ENCODE measurements at regions not wholly inside any gene's neighbourhood (a gene's known extent, or its start where the extent isn't known, plus 50 kb on each side); places are given as distances from the start of the nearest gene placed in this dataset.
A peak's percentile ranks its signal among the peaks of the same experiment; 100 is the strongest.

DNA sequence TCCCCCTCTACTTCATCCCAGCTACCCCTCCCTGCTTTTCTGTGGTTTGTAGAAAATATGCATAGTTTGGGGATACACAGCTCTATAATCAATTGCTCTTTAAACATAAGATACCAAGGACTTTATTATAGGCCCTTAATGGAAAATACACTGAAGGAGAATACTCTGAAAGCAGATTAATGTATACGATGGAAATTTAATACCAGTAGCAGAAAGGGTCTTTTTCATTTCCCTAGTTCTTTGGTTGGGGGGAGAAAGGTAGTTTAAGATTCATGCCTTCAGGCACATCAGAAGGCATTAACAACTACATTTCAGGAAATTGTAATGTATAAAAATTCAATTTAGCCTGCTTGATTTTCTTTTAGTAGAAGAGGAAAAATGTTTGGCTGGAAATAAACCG is 452.9 kb upstream of the ZNF608 start:
- ATAC-seq (ENCODE audit: insufficient read depth, low FRiP score), result no peak
- Histone ChIP-seq H3K9me3 (ENCODE audit: control insufficient read depth in 4 of 4, insufficient read depth in 3 of 4, low read length in 3 of 4) (no peaks in the 10 kb centered on the region), H3K27me3 (ENCODE audit: control insufficient read depth in 3 of 3, insufficient read depth in 3 of 3, low read length in 2 of 3) (no peaks in the 10 kb centered on the region), H3K36me3 (ENCODE audit: control insufficient read depth in 4 of 4, insufficient read depth in 4 of 4, low read length in 4 of 4) (no peaks in the 10 kb centered on the region), H3K9ac (ENCODE audit: insufficient read depth in 1 of 2, low read length in 2 of 2) (no peak overlapping the region), H3K4me1 (ENCODE audit: control insufficient read depth in 5 of 5, insufficient read depth in 5 of 5, low read length in 5 of 5) (peaks cover 0 to 51% (median 4%) of the 10 kb centered on the region in 5 donors), H3K27ac (ENCODE audit: low read depth in 1 of 2, low read length in 1 of 2) (no peak overlapping the region), H3K4me3 (no peak overlapping the region)
- no peak for DNase-seq
- TF ChIP-seq, protein P1, sequence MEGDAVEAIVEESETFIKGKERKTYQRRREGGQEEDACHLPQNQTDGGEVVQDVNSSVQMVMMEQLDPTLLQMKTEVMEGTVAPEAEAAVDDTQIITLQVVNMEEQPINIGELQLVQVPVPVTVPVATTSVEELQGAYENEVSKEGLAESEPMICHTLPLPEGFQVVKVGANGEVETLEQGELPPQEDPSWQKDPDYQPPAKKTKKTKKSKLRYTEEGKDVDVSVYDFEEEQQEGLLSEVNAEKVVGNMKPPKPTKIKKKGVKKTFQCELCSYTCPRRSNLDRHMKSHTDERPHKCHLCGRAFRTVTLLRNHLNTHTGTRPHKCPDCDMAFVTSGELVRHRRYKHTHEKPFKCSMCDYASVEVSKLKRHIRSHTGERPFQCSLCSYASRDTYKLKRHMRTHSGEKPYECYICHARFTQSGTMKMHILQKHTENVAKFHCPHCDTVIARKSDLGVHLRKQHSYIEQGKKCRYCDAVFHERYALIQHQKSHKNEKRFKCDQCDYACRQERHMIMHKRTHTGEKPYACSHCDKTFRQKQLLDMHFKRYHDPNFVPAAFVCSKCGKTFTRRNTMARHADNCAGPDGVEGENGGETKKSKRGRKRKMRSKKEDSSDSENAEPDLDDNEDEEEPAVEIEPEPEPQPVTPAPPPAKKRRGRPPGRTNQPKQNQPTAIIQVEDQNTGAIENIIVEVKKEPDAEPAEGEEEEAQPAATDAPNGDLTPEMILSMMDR (IDR thresholded peaks at IDR 0.05; ENCODE audit: control extremely low read depth, extremely low read depth), result no peak
- WGBS, 2 donors, result 85 to 87% methylated on average over 2 of the region's 2 CpGs

- peak overlapping the region in 1 of 2 donors; percentile 46 for H3K9ac ChIP-seq (ENCODE audit: insufficient read depth in 1 of 2, low read length in 2 of 2)
- DNase-seq (peak; percentile 31 to 66 (median 55)), ATAC-seq (ENCODE audit: insufficient read depth, low FRiP score) (no peak)
- no peaks in the 10 kb centered on the region for H3K36me3 ChIP-seq (ENCODE audit: control insufficient read depth in 4 of 4, insufficient read depth in 4 of 4, low read length in 4 of 4)
- H3K4me1 ChIP-seq (ENCODE audit: control insufficient read depth in 5 of 5, insufficient read depth in 5 of 5, low read length in 5 of 5), result peaks cover 0 to 51% (median 4%) of the 10 kb centered on the region in 5 donors
- TF ChIP-seq, protein P1 (IDR thresholded peaks at IDR 0.05; ENCODE audit: control extremely low read depth, extremely low read depth), result no peak
- no peak overlapping the region for H3K4me3 ChIP-seq
- H3K27me3 ChIP-seq (ENCODE audit: control insufficient read depth in 3 of 3, insufficient read depth in 3 of 3, low read length in 2 of 3), result no peaks in the 10 kb centered on the region
- H3K27ac ChIP-seq (ENCODE audit: low read depth in 1 of 2, low read length in 1 of 2), result no peak overlapping the region
- no peaks in the 10 kb centered on the region for H3K9me3 ChIP-seq (ENCODE audit: control insufficient read depth in 4 of 4, insufficient read depth in 3 of 4, low read length in 3 of 4)
- 33 to 36% methylated on average over 17 of the region's 17 CpGs for WGBS, 2 donors
Measured at GRCh38 chr5:125199968-125200865, 453.8 kb upstream of the ZNF608 start.

GRCh38 chr5:125200866-125201373 is 454.5 kb upstream of the ZNF608 start:
- H3K4me3 ChIP-seq, result no peak overlapping the region
- peak overlapping the region in 1 of 2 donors; percentile 46 for H3K9ac ChIP-seq (ENCODE audit: insufficient read depth in 1 of 2, low read length in 2 of 2)
- peaks cover 0 to 51% (median 4%) of the 10 kb centered on the region in 5 donors for H3K4me1 ChIP-seq (ENCODE audit: control insufficient read depth in 5 of 5, insufficient read depth in 5 of 5, low read length in 5 of 5)
- H3K27me3 ChIP-seq (ENCODE audit: control insufficient read depth in 3 of 3, insufficient read depth in 3 of 3, low read length in 2 of 3), result no peaks in the 10 kb centered on the region
- TF ChIP-seq, protein P1 (IDR thresholded peaks at IDR 0.05; ENCODE audit: control extremely low read depth, extremely low read depth), result no peak
- 69 to 70% methylated on average over 5 of the region's 5 CpGs for WGBS, 2 donors
- no peaks in the 10 kb centered on the region for H3K9me3 ChIP-seq (ENCODE audit: control insufficient read depth in 4 of 4, insufficient read depth in 3 of 4, low read length in 3 of 4)
- H3K36me3 ChIP-seq (ENCODE audit: control insufficient read depth in 4 of 4, insufficient read depth in 4 of 4, low read length in 4 of 4), result no peaks in the 10 kb centered on the region
- no peak for DNase-seq
- no peak overlapping the region for H3K27ac ChIP-seq (ENCODE audit: low read depth in 1 of 2, low read length in 1 of 2)
- ATAC-seq (ENCODE audit: insufficient read depth, low FRiP score), result no peak

Data from lung (tissue), 11 donors.